ENCODE measurements at regions not wholly inside any gene's neighbourhood (a gene's known extent, or its start where the extent isn't known, plus 50 kb on each side); places are given as distances from the start of the nearest gene placed in this dataset.

- TF ChIP-seq CTCF (IDR thresholded peaks at IDR 0.05; ENCODE audit: low read length) = no peak
- no peak for TF ChIP-seq EZH2 (IDR thresholded peaks at IDR 0.05; ENCODE audit: borderline replicate concordance, low read length)
Measured at GRCh38 chr5:145204743-145205142, 630.4 kb downstream of the PRELID2 start.

Measured in OCI-LY1 (cell line).